HS-27A (cell line): ENCODE measurements at regions not wholly inside any gene's neighbourhood (a gene's known extent, or its start where the extent isn't known, plus 50 kb on each side); places are given as distances from the start of the nearest gene placed in this dataset.
A peak's percentile ranks its signal among the peaks of the same experiment; 100 is the strongest.

ENCODE experiments used
- DNase-seq: peaks from one replicate; pipeline ENCODE4 v3.0.0-alpha.2; 2012; ENCODE audit warnings: low read depth, missing footprints

DNA sequence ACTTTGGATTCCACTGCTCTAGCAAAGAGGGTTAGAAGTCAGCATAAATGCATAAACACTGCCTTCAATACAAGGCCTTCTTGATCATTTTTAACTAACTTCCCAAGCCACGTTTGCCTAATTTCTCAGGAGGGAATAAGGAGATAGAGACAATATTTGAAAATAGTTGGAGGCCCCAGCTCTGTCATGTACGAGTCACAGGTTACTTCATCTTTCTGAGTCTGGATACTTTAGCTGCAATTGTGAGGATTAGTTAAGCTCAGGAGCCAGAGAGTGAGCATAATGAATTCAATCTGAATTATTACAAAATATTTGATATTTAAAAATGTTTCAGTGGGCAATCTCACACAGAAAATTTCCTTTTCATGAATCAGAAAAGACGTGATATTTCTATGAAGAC, 298.9 kb downstream of the SHOX2 start:
- DNase-seq, result no peak

DNA sequence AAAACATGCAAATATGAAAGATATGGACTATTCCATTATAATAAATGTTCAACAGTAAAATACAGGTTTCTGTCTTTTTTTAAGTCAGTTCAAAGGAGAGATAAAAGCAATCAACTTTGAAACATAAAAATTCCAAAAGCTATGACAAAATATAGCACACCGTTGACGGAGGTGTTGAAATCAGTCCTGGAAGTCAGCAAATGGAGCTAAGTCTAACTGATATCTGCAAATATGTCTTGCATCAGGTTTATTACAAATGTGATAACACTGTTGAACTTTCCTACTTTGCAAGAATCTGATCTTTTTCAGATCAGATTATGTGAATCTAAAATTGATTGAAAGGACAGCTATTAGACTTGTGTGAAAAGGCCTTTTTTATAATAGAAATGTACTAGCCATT, 300.7 kb downstream of the SHOX2 start:
- DNase-seq, result no peak

DNA sequence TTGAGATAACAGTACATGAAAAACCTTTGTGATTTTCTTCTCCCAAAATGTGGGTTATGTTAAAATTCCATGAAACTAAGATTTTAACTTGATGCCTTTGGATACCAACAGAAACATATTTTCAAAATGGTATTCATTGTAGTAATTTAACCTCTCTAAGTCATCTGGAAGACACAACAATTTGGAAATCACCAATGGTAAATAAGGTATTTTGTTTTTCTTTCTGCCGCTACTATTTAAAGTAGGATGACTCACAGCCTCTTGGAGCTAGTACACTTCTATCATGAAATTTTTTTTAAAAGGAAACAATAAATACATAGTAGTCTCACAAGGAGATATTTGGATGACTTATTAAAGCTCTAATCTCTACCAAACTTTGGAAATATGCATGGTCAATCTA, 291.6 kb upstream of the VEPH1 start:
- DNase-seq, result no peak

DNA sequence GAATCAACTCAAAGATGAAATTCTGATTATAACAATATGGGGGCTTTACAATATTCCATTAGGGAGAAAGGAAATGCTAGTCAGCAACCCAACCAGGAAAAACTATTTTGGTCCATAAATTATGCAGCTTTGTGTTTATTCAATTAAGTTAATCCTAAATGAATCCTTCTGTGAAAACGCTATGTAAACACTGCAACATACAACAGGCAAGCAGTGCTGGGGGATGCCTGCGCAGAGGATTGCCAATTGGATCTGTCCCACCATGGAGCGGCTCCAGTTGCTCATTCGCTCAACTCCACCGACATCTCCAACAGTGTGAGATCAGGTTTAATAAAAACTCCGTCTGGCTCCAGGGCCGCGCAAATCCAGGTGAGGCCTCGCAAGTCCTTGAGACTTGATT, 290.5 kb upstream of the VEPH1 start:
- DNase-seq, result no peak

DNA sequence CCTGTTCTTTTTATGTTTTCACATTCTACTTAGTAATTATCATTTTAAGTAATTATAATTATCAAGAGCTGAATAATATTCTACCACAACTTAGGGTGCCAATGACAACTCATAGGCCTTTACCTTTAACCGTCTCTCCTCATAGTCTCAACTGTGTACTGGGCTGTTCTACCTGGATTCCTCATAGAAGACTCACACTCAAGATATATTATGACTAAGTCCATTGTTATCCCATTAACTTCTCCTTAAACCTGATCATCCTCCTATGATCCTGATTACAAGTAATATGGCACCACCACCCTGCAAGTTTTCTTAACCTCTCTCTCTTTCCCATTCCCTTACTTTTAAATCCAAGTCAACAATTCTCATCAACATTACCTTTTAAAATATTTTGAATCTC, 285.9 kb upstream of the VEPH1 start:
- no peak for DNase-seq

DNA sequence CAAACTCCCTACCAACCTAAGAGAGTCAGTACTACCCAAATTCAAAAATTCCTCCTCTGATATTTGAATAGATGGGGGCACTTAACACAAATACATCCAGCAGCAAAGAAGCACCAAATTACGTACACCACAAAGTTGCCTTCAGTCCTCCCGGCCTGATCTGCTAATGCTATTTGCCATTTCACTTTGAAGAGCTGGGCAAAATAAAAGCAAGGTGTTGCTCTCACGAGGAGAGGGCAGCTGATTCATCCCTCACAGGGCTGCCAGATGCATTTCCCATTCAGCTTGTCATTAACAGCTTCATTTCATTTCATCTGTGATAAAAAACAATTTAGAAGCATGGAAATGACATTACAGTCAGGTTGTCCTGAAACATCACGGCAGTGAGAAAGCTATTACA, 283.4 kb upstream of the VEPH1 start:
- no peak for DNase-seq

DNA sequence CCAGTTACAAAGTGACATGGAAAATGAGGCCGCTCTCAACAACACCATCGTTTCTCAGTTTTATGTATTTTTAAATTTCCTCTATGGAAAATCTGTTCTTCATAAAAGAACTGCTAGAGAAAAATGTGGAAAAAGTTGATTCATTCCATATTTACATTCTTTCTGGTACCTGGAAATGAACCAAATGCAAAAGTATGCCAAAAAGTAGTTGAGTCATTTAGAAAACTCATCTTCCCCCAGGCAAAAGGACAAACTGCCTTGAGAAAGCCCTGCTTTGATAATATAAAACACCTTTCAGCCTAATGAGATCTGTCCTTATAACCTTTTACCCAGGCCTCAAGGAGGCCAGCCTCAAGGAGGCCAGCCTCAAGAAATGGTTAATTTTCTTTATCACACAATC, 283.0 kb upstream of the VEPH1 start:
- peak; percentile 49 for DNase-seq

DNA sequence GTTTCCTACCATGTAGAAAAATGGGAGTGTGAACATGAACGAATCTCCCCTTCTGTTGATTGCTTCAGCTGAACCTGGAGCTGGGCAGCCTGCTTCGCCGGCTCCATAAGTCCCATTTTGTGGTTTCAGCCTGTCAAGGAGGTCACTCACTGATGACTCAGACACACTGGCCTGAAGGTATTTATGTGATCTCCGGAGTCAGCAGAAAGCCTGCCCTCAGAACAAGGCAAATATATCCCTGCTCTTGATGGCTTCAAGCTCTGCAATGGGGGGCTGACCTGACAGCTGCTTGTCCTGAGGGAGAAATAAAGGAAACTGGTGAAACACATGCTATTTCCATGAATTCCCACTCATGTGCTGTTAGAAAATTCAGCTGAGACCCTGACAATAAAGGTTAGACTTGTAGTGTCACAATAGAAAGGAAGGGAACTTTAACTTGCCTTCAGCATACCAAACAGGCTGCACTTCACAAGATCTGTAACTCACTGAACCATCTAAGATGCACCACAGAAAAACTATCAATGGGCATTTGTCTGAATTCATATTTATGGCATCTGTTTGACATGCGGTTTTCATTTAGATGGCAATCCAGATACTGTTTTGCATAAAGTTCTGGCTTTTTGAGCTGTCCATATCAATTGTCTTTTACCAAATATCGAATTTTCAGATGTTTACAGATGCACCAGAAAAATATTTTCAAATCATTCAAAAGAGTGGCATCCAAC, 282.0 kb upstream of the VEPH1 start:
- peak; percentile 75 for DNase-seq

DNA sequence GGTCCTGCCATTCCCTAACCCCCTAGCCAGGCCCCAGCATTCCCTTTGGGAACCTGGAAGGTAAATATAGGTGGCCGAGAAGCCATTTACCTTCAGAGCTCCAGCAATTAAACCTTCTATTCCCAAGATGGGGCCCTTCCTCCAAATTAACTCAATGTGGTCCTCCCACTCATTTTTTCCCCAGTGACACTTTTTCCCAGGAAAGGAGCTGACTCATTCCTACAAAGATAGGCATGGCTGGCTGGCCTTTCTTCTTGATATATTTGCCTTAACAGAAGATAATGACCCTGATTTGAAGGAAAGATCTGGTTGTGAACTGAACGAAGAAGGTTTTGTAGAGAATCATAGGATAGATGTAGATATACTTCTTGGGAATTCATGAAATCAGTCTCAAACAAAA, 279.0 kb upstream of the VEPH1 start:
- DNase-seq, result no peak

DNA sequence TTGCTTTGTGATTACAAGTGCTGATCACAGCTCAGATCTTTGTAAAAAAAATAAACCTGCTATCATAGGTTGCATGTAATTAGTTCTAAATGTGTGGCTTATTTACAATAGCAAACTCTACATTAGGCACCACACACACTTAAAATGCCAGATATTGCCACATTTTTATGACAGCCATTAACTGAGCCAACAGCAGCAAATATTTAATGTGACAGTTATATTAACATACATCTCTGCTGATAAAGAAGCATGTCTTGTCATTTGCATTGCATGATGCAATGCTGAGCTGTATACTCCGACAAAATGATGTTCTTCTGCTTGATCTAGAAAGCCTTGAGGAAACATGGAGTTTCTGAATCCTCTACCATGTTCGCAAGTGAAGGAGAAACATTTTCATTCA, 273.6 kb upstream of the VEPH1 start:
- no peak for DNase-seq

DNA sequence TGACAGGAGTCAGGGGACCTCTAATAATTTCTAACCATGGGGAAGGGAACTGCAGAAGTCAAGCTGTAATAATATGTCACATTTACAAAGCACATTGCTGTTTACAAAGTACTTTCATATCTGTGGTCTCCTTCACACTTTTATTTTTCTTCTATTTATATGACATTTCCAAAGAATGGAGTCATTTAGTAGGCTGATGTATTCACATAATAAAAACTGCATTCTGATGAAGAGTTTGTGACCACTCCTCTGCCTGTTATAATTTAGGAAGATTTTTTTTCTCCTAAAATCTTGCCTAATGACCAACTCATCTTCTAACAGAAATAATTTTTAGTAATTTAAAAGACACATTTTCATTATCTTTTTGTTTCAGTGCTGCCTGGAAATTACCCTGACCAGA, 272.2 kb upstream of the VEPH1 start:
- no peak for DNase-seq

DNA sequence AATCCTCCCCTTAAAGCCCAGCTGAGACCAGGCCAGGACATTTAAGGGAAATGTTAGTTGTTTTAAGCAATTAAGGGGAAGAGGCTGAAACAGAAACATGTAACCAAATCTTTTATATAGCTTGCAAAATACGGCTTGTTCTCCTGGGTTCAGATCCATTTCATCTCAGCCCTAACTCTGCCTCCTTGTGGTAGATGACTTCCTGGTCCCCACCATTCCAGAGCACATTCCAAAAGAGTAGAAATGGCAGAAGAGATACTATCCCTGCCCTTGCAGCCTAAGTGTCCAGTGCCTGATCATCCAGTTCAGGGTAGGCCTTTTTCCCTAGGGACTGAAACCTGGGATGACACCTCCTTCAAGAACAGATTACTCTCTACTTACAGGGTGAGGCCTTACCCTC, 266.2 kb upstream of the VEPH1 start:
- no peak for DNase-seq

DNA sequence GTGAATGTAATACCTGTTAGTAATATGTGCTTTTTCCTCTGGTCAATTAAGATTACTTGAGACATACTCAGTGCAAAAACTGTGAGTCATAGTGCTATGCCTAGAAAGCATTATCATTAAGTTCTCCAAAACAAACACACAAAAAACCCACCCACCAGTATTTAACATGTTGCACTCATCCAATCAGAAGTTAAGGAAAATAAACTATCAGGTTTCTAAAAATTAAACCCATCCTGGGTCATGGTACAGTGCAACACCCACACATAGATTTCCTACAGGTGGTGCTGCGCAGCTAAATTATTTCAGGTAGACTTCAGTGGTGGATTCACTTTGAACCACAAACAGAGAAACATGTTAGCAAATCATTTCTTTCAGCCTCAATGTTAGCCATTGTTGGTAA, 264.4 kb upstream of the VEPH1 start:
- no peak for DNase-seq

DNA sequence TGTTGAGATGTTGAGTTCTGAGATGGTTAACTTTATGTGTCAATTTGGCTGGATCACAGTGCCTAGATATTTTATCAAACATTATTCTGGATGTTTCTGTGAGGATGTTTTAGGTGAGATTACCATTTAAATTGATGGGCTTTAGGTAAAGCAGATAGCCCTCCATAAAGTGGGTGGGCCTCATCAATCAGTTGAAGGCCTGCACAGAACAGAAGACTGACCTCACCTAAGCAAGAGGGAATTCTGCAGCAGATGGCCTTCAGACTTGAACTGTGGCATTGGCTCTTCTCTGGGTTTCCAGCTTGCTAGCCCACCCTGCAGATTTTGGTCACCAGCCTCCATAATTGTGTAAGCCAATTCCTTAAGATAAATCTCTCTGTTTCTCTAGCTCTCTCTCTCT, 260.4 kb upstream of the VEPH1 start:
- DNase-seq, result no peak

DNA sequence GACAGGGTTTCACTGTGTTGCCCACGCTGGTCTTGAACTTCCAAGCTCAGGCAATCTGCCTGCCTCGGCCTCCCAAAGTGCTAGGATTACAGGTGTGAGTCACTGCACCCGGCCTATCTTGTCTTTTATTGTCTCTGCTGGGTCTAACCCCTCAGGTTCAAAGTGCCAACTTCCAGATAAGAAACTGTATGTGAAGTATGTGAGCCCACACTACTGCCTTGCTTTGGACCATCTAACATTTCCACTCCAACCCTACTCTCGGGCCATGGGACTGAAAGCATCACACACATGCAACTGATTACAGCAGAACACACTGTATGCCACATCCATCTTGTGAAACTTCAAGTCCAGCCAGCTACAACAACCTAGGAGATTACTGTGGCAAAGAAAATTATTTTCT, 256.1 kb upstream of the VEPH1 start:
- no peak for DNase-seq

DNA sequence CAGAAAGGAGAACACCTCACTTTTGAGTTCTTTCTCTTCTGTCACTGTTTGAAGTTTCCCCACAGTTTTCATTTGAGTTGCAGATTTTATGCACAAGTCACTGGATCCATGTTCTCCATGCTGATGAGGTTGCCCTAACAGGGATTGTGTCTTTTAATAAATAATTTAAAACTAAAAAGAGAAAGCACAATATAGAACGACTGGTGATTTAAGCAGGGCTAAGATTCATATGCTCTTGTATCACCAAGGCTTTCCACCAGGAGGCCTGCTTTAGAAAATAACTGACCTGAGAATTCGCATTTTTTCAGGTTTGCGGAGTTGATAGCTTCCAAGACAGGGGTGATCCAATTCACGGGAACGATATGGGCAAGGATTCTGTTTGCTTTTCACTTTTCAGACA, 252.0 kb upstream of the VEPH1 start:
- DNase-seq, result no peak

DNA sequence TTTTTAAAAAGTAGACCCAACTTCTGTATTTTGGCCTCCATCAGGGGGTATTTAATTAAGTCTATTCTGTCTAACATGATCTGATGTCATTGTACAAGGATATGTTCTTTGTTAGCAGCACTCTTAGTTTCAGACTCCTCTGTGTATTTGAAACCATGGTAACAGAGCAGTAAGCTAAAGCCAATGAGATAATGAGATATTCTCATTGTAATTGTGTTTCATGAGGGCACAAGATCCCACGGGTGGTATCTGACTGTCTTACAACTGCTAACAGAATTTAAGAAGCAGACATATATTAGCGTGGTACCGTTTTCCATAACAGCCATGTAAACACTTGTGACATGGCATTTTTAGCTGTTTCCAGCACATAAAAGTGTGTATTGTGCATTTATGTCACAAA, 251.2 kb upstream of the VEPH1 start:
- DNase-seq, result no peak

DNA sequence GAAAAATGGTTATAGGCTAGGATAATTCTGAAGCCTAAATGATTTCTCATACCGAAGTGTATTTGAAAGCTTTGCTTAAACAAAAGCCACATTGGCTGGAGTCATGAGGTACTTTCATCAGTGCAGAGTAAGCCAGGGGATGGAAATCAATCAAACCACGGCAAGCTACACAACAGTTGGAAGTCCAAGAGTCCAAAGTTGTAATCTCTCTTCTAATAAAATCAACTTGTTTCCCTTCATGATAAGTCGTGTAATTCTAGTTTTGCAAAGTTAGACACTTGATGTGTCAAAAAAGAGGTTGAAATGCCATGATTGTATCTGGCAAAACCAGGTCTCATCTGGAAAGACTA, 250.5 kb upstream of the VEPH1 start:
- DNase-seq, result no peak

DNA sequence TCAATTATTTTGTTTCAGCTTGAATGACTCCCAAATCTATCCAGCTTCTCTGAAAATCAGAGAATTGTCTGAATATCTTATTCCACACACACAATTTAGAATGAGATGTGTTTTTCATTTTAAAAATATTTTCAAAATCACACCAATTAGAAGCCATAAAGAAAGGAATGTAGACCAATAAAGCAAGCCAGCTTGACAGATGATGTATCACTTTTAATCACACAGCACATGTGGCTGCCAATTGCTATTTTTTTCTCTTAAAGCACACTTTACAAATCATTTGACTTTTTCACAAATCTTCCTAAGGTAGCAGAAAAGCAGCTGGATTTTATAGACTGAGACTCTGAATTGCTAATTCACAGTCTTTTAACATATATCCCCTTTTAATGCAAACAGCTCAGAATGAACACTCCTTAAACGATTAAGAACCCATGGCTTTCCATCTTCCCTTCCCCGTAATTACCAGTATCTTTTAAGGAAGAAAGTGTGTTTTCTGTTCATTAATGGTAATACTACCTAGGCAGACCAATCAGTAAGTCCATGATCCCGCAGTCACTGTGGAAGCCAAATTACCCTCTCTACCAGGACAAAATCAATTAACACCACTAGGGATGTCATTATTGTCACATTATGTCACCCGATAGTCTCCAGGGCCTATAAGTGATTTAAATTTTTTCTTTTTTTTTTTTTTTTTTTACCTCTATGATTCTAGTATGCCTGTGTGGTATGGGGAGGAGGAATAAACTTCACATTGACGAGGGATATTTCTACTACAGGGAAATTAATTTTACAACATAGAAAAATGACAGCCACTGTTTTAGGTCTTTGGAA, 250.0 kb upstream of the VEPH1 start:
- DNase-seq, result no peak

DNA sequence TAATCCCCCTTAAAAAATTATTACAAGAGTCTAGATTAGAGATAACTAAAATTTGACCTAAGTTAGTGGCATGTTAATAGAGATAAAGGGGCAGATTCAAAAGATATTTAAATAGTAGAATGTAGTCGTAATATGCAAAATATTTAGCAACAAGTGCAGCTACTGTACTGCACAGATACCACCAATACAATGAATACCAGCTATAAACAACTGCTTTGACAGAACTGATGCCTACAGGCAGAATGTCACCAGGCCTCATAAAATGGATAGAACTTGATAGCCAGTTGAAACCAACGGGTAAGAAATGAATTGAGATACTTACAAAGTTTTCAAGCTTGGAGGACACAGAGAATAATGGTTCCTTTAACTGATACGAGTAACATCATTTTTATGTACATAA, 249.3 kb upstream of the VEPH1 start:
- DNase-seq, result no peak

DNA sequence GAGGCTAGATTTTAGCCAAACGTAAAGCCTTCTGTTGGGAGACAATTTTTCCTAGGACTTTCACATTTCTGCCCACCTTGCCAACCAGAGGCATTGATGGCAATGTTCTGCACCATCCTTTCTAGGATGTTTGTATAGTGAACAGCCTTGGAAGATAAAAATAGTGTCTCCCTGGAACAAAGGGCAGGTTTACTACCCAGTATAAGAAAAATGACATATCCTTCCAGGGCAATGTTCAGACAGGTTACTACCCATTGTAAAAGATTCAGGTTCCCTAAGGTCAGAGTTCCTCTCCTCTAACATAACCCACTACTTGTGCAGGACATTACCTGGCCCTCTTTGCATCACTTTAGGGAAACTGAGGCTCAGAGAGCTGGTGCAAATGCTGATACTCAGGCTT, 248.2 kb upstream of the VEPH1 start:
- no peak for DNase-seq

DNA sequence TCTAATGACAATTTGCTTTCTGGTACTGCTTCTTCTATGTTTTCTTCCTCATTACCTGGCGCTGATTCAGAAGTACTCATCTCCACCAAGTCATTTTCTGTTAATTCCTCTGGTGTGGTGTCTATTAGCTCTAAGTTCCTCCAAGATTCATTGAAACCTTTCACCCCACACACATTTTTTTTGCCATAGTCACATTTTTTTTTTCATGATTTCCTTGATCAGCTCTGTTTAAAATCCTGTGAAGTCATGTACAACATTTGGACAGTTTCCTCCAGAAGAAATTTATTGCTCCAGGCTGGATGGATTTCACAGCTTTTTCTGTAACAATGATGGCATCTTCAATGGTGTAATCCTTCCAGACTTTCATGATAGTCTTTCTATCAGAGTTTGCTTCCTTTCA, 243.2 kb upstream of the VEPH1 start:
- no peak for DNase-seq

DNA sequence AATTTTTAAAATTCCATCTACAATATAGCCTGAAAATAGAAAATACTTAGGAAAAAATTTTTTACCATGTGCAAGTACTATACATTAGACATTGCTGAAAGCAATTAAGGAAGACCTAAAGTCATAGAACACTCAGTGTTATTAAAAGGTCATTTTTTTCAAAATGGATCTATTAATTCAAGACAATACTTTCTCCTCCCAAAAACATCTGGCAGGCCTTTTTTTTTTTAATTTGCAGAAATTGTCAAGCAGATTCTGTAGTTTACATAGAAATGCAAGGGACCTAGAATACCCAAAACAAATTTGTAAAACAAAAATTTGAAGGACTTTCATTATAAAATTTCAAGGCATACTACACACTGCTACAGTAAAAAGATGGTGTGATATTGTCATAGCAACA, 238.4 kb upstream of the VEPH1 start:
- no peak for DNase-seq

DNA sequence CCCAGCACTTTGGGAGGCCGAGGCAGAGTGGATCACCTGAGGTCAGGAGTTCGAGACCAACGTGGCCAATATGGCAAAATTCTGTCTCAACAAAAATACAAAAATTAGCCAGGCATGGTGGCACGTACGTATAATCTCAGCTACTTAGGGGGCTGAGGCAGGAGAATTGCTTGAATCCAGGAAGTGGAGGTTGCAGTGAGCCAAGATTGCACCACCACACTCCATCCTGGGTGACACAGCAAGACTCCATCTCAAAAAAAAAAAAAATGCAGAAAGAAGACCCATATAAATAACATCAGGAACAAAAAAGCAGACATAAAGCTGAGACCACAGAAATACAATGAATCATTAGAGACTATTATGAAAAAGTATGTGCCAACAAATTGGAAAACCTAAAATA, 235.2 kb upstream of the VEPH1 start:
- DNase-seq, result no peak
